22Rv1 (cell line): ENCODE measurements at regions not wholly inside any gene's neighbourhood (a gene's known extent, or its start where the extent isn't known, plus 50 kb on each side); places are given as distances from the start of the nearest gene placed in this dataset.

Experiments used
- H3K27ac ChIP-seq: fragments of 450-650 bp; 2 replicates; pipeline ENCODE4 v1.5.1; 2017
- CTCF ChIP-seq: fragments of 450-650 bp; IDR thresholded peaks from 2 replicates; pipeline ENCODE4 v1.5.1; 2017; ENCODE audit warnings: mild to moderate bottlenecking
- ZFX ChIP-seq: fragments of 450-650 bp; IDR thresholded peaks from 2 replicates; pipeline ENCODE4 v1.6.1; 2017; ENCODE audit warnings: antibody characterized with exemption, borderline replicate concordance

GRCh38 chr3:99384596-99384995 is 253.8 kb upstream of the COL8A1 start:
- TF ChIP-seq ZFX = no peak
- TF ChIP-seq CTCF = no peak
- H3K27ac ChIP-seq = no peak overlapping the region

- H3K27ac ChIP-seq = no peak overlapping the region
- no peak for TF ChIP-seq CTCF
- TF ChIP-seq ZFX = no peak
Measured at GRCh38 chr3:99376926-99377325, 261.5 kb upstream of the COL8A1 start.

- no peak for TF ChIP-seq CTCF
- no peak for TF ChIP-seq ZFX
- no peak overlapping the region for H3K27ac ChIP-seq
Measured at GRCh38 chr3:99373846-99374210, 264.6 kb upstream of the COL8A1 start.

- H3K27ac ChIP-seq = no peak overlapping the region
- TF ChIP-seq ZFX (no peak), CTCF (no peak)
Measured at GRCh38 chr3:99373088-99373845, 265.1 kb upstream of the COL8A1 start.

GRCh38 chr3:99366663-99367429 is 271.5 kb upstream of the COL8A1 start:
- H3K27ac ChIP-seq = no peak overlapping the region
- TF ChIP-seq ZFX = no peak
- no peak for TF ChIP-seq CTCF

GRCh38 chr3:99365979-99366378 is 272.4 kb upstream of the COL8A1 start:
- H3K27ac ChIP-seq = no peak overlapping the region
- TF ChIP-seq CTCF (no peak), ZFX (no peak)

GRCh38 chr3:99365396-99365795 is 273.0 kb upstream of the COL8A1 start:
- H3K27ac ChIP-seq = no peak overlapping the region
- TF ChIP-seq CTCF (no peak), ZFX (no peak)
